Trophoblast cell (in vitro differentiated cells and primary cell): ENCODE measurements at regions not wholly inside any gene's neighbourhood (a gene's known extent, or its start where the extent isn't known, plus 50 kb on each side); places are given as distances from the start of the nearest gene placed in this dataset.
A peak's percentile ranks its signal among the peaks of the same experiment; 100 is the strongest.

ENCODE experiments used
- DNase-seq, 2 donors: peaks; one replicate each; pipeline ENCODE4 v3.0.0-alpha.2; 2016
- H2AFZ ChIP-seq: 2 replicates; pipeline ENCODE4 v1.6.1; 2013; ENCODE audit warnings: low read length, moderate library complexity, mild to moderate bottlenecking; ENCODE audit not compliant: insufficient read depth, poor library complexity
- H2AK5ac ChIP-seq: 2 replicates; pipeline ENCODE4 v1.6.1; 2013; ENCODE audit warnings: mild to moderate bottlenecking, low read length
- H2BK120ac ChIP-seq: 2 replicates; pipeline ENCODE4 v1.6.1; 2013; ENCODE audit warnings: low read length, mild to moderate bottlenecking, moderate library complexity; ENCODE audit not compliant: insufficient read depth, poor library complexity
- H2BK12ac ChIP-seq: 2 replicates; pipeline ENCODE4 v1.6.1; 2013; ENCODE audit warnings: mild to moderate bottlenecking, low read length, moderate library complexity
- H2BK5ac ChIP-seq: 2 replicates; pipeline ENCODE4 v1.6.1; 2013; ENCODE audit warnings: low read length, low read depth, moderate library complexity, mild to moderate bottlenecking; ENCODE audit not compliant: poor library complexity
- H3K14ac ChIP-seq: 2 replicates; pipeline ENCODE4 v1.6.1; 2013; ENCODE audit warnings: mild to moderate bottlenecking, low read length
- H3K18ac ChIP-seq: 2 replicates; pipeline ENCODE4 v1.6.1; 2013; ENCODE audit warnings: mild to moderate bottlenecking, low read length
- H3K23ac ChIP-seq: 2 replicates; pipeline ENCODE4 v1.6.1; 2013; ENCODE audit warnings: low read length
- H3K27ac ChIP-seq: 2 replicates; pipeline ENCODE4 v1.5.1; 2013; ENCODE audit warnings: low read depth, mild to moderate bottlenecking, inconsistent platforms, low read length, moderate library complexity
- H3K27me3 ChIP-seq: 2 replicates; pipeline ENCODE4 v1.6.1; 2013; ENCODE audit warnings: inconsistent platforms, mild to moderate bottlenecking, low read length, moderate library complexity; ENCODE audit not compliant: insufficient read depth
- H3K36me3 ChIP-seq, 2 experiments: 1 replicate in 1 of 2; 2 replicates in 1 of 2; pipeline ENCODE4 v1.6.1; 2013; ENCODE audit warnings: low read length in 2 of 2, mild to moderate bottlenecking in 2 of 2, moderate library complexity in 1 of 2; ENCODE audit not compliant: insufficient read depth in 2 of 2, control insufficient read depth in 1 of 2
- H3K4ac ChIP-seq: 2 replicates; pipeline ENCODE4 v1.6.1; 2013; ENCODE audit warnings: low read depth, mild to moderate bottlenecking, low read length, moderate library complexity
- H3K4me1 ChIP-seq, 2 experiments: 1 replicate in 1 of 2; 2 replicates in 1 of 2; pipeline ENCODE4 v1.6.1; 2013; ENCODE audit warnings: low read length in 2 of 2, mild to moderate bottlenecking in 2 of 2, moderate library complexity in 1 of 2; ENCODE audit not compliant: insufficient read depth in 2 of 2, control insufficient read depth in 1 of 2
- H3K4me2 ChIP-seq: 2 replicates; pipeline ENCODE4 v1.6.1; 2013; ENCODE audit warnings: inconsistent platforms, mild to moderate bottlenecking, low read length, moderate library complexity
- H3K4me3 ChIP-seq: 2 replicates; pipeline ENCODE4 v1.5.1; 2013; ENCODE audit warnings: mild to moderate bottlenecking, low read depth, low read length, inconsistent platforms
- H3K79me1 ChIP-seq: one replicate; pipeline ENCODE4 v1.6.1; 2013; ENCODE audit warnings: low read length
- H3K79me2 ChIP-seq: 2 replicates; pipeline ENCODE4 v1.6.1; 2013; ENCODE audit warnings: low read length, mild to moderate bottlenecking; ENCODE audit not compliant: control insufficient read depth, insufficient read depth, poor library complexity
- H3K9ac ChIP-seq: 2 replicates; pipeline ENCODE4 v1.6.1; 2013; ENCODE audit warnings: mild to moderate bottlenecking, low read length
- H3K9me3 ChIP-seq: 2 replicates; pipeline ENCODE4 v1.6.1; 2013; ENCODE audit warnings: low read depth, mild to moderate bottlenecking, control low read depth, inconsistent platforms, low read length; ENCODE audit not compliant: insufficient read depth
- H4K12ac ChIP-seq: 2 replicates; pipeline ENCODE4 v1.6.1; 2013; ENCODE audit warnings: low read depth, mild to moderate bottlenecking, low read length, moderate library complexity
- H4K8ac ChIP-seq: 2 replicates; pipeline ENCODE4 v1.6.1; 2013; ENCODE audit warnings: low read depth, mild to moderate bottlenecking, low read length, moderate library complexity
- H4K91ac ChIP-seq: one replicate; pipeline ENCODE4 v1.6.1; 2013; ENCODE audit warnings: low read depth, mild to moderate bottlenecking, low read length, moderate library complexity
- WGBS: extraction: QIAGEN DNeasy Blood & Tissue Kit; methylation state at CpG from one replicate; pipeline ENCODE4 v1.1.7; 2013; ENCODE audit warnings: missing lambda C conversion rate; ENCODE audit not compliant: insufficient read length, insufficient coverage; ENCODE audit errors: extremely low coverage; 5-methylcytosine and 5-hydroxymethylcytosine counted together

- Histone ChIP-seq H3K27me3 (no peaks in the 10 kb centered on the region), H3K4ac (peak overlapping the region; percentile 29), H2BK12ac (peak overlapping the region; percentile 75), H2AK5ac (no peak overlapping the region), H3K27ac (peak overlapping the region; percentile 62), H4K12ac (no peak overlapping the region), H3K9ac (no peak overlapping the region), H2BK5ac (peak overlapping the region; percentile 57), H3K4me3 (no peak overlapping the region), H3K9me3 (no peaks in the 10 kb centered on the region), H4K8ac (peak overlapping the region; percentile 50), H3K4me2 (no peak overlapping the region), H3K79me2 (peaks cover 2% of the 10 kb centered on the region), H2BK120ac (peak overlapping the region; percentile 39), H3K23ac (no peak overlapping the region), H3K14ac (peak overlapping the region; percentile 61), H2AFZ (no peak overlapping the region), H3K36me3 (no peaks in the 10 kb centered on the region), H3K18ac (peak overlapping the region; percentile 14), H3K79me1 (peaks cover 27% of the 10 kb centered on the region), H3K4me1 (peaks cover 23 to 27% of the 10 kb centered on the region in 2 experiments), H4K91ac (peak overlapping the region; percentile 75)
- no peak for DNase-seq
- WGBS: no CpG with 5 or more reads among the region's 12 CpGs
These were observed 162.6 kb upstream of the PLEKHG7 start for GRCh38 chr12:92539976-92540781.

GRCh38 chr12:92539110-92539749 is 163.6 kb upstream of the PLEKHG7 start:
- Histone ChIP-seq H2AFZ (no peak overlapping the region), H3K27me3 (no peaks in the 10 kb centered on the region), H2BK120ac (peak overlapping the region; percentile 81), H3K14ac (peak overlapping the region; percentile 70), H2AK5ac (no peak overlapping the region), H3K79me1 (peaks cover 23% of the 10 kb centered on the region), H4K91ac (peak overlapping the region; percentile 55), H4K12ac (no peak overlapping the region), H3K36me3 (no peaks in the 10 kb centered on the region), H2BK12ac (peak overlapping the region; percentile 77), H3K27ac (peak overlapping the region; percentile 67), H3K79me2 (peaks cover 4% of the 10 kb centered on the region), H3K4me3 (no peak overlapping the region), H3K23ac (no peak overlapping the region), H3K9ac (no peak overlapping the region), H4K8ac (no peak overlapping the region), H3K4me1 (peaks cover 18 to 23% of the 10 kb centered on the region in 2 experiments), H3K18ac (no peak overlapping the region), H2BK5ac (no peak overlapping the region), H3K9me3 (no peaks in the 10 kb centered on the region), H3K4ac (no peak overlapping the region), H3K4me2 (no peak overlapping the region)
- no CpG with 5 or more reads among the region's 5 CpGs for WGBS
- peak; percentile 40 to 54 for DNase-seq

GRCh38 chr12:92537290-92537960 is 165.4 kb upstream of the PLEKHG7 start:
- Histone ChIP-seq H3K27ac (peak overlapping the region; percentile 28), H3K4me2 (no peak overlapping the region), H2AFZ (no peak overlapping the region), H3K79me2 (peaks cover 2% of the 10 kb centered on the region), H4K91ac (no peak overlapping the region), H4K12ac (no peak overlapping the region), H2AK5ac (no peak overlapping the region), H3K14ac (no peak overlapping the region), H3K27me3 (no peaks in the 10 kb centered on the region), H3K4me3 (no peak overlapping the region), H3K4me1 (peaks cover 13 to 15% of the 10 kb centered on the region in 2 experiments), H4K8ac (no peak overlapping the region), H2BK5ac (no peak overlapping the region), H3K9ac (no peak overlapping the region), H3K4ac (no peak overlapping the region), H3K36me3 (no peaks in the 10 kb centered on the region), H3K23ac (no peak overlapping the region), H3K18ac (no peak overlapping the region), H3K79me1 (peaks cover 19% of the 10 kb centered on the region), H3K9me3 (no peaks in the 10 kb centered on the region), H2BK12ac (no peak overlapping the region), H2BK120ac (peak overlapping the region; percentile 6)
- DNase-seq: peak in 1 of 2 donors; percentile 45
- WGBS: no CpG with 5 or more reads among the region's 3 CpGs

- Histone ChIP-seq H3K36me3 (no peaks in the 10 kb centered on the region), H4K12ac (no peak overlapping the region), H4K8ac (peak overlapping the region; percentile 85), H3K4me1 (peaks cover 13 to 15% of the 10 kb centered on the region in 2 experiments), H2AK5ac (peak overlapping the region; percentile 90), H3K4me3 (no peak overlapping the region), H3K18ac (no peak overlapping the region), H2AFZ (no peak overlapping the region), H2BK5ac (no peak overlapping the region), H3K14ac (no peak overlapping the region), H4K91ac (peak overlapping the region; percentile 66), H2BK12ac (peak overlapping the region; percentile 69), H3K23ac (no peak overlapping the region), H3K79me2 (peaks cover 2% of the 10 kb centered on the region), H3K4ac (no peak overlapping the region), H2BK120ac (no peak overlapping the region), H3K9ac (no peak overlapping the region), H3K27me3 (no peaks in the 10 kb centered on the region), H3K79me1 (peaks cover 19% of the 10 kb centered on the region), H3K4me2 (no peak overlapping the region), H3K27ac (no peak overlapping the region), H3K9me3 (no peaks in the 10 kb centered on the region)
- WGBS: no CpG with 5 or more reads among the region's 3 CpGs
- DNase-seq: no peak
These were observed 166.8 kb upstream of the PLEKHG7 start for GRCh38 chr12:92535961-92536360.
